ENCODE measurements at regions not wholly inside any gene's neighbourhood (a gene's known extent, or its start where the extent isn't known, plus 50 kb on each side); places are given as distances from the start of the nearest gene placed in this dataset.

GRCh38 chr3:177345049-177345972 lies 148.0 kb upstream of the TBL1XR1 start:
- FAIRE-seq, result peak; percentile 73
- no peak for TF ChIP-seq POLR2A (IDR thresholded peaks at IDR 0.05; ENCODE audit: low read depth, low read length)
- no peak for TF ChIP-seq POU2F2 (IDR thresholded peaks at IDR 0.05; ENCODE audit: low read depth, low read length)
- TF ChIP-seq SPI1 (IDR thresholded peaks at IDR 0.05; ENCODE audit: low read depth, low read length), result no peak
- TF ChIP-seq PAX5 (IDR thresholded peaks at IDR 0.05; ENCODE audit: insufficient read depth, low read length, severe bottlenecking), result no peak
- TF ChIP-seq TAF1 (IDR thresholded peaks at IDR 0.05; ENCODE audit: low read depth, low read length), result no peak
- no peak for TF ChIP-seq POLR2AphosphoS5 (IDR thresholded peaks at IDR 0.05; ENCODE audit: low read depth, low read length)

GRCh38 chr3:177345973-177346503 lies 148.8 kb upstream of the TBL1XR1 start:
- FAIRE-seq, result no peak
- TF ChIP-seq PAX5 (IDR thresholded peaks at IDR 0.05; ENCODE audit: insufficient read depth, low read length, severe bottlenecking), result no peak
- TF ChIP-seq POLR2AphosphoS5 (IDR thresholded peaks at IDR 0.05; ENCODE audit: low read depth, low read length), result no peak
- TF ChIP-seq POU2F2 (IDR thresholded peaks at IDR 0.05; ENCODE audit: low read depth, low read length), result no peak
- TF ChIP-seq POLR2A (IDR thresholded peaks at IDR 0.05; ENCODE audit: low read depth, low read length), result no peak
- TF ChIP-seq SPI1 (IDR thresholded peaks at IDR 0.05; ENCODE audit: low read depth, low read length), result no peak
- no peak for TF ChIP-seq TAF1 (IDR thresholded peaks at IDR 0.05; ENCODE audit: low read depth, low read length)
- DNase-seq (ENCODE audit: insufficient read length, low spot score), result no peak

More at GRCh38 chr3:177345049-177345972, 148.0 kb upstream of the TBL1XR1 start:
- DNase-seq (ENCODE audit: insufficient read length, low spot score), result no peak

- no peak for FAIRE-seq
- DNase-seq (ENCODE audit: insufficient read length, low spot score), result no peak
- TF ChIP-seq PAX5 (IDR thresholded peaks at IDR 0.05; ENCODE audit: insufficient read depth, low read length, severe bottlenecking) (no peak), POLR2A (IDR thresholded peaks at IDR 0.05; ENCODE audit: low read depth, low read length) (no peak), POU2F2 (IDR thresholded peaks at IDR 0.05; ENCODE audit: low read depth, low read length) (no peak), TAF1 (IDR thresholded peaks at IDR 0.05; ENCODE audit: low read depth, low read length) (no peak), POLR2AphosphoS5 (IDR thresholded peaks at IDR 0.05; ENCODE audit: low read depth, low read length) (no peak), SPI1 (IDR thresholded peaks at IDR 0.05; ENCODE audit: low read depth, low read length) (no peak)
Measured at GRCh38 chr3:177346878-177347277, 149.6 kb upstream of the TBL1XR1 start.

GRCh38 chr3:177347611-177348010 lies 150.3 kb upstream of the TBL1XR1 start:
- no peak for TF ChIP-seq PAX5 (IDR thresholded peaks at IDR 0.05; ENCODE audit: insufficient read depth, low read length, severe bottlenecking)
- TF ChIP-seq POU2F2 (IDR thresholded peaks at IDR 0.05; ENCODE audit: low read depth, low read length), result no peak
- no peak for TF ChIP-seq POLR2A (IDR thresholded peaks at IDR 0.05; ENCODE audit: low read depth, low read length)
- TF ChIP-seq SPI1 (IDR thresholded peaks at IDR 0.05; ENCODE audit: low read depth, low read length), result no peak
- TF ChIP-seq TAF1 (IDR thresholded peaks at IDR 0.05; ENCODE audit: low read depth, low read length), result no peak
- no peak for TF ChIP-seq POLR2AphosphoS5 (IDR thresholded peaks at IDR 0.05; ENCODE audit: low read depth, low read length)
- FAIRE-seq, result no peak

GRCh38 chr3:177348974-177349373 lies 151.7 kb upstream of the TBL1XR1 start:
- no peak for TF ChIP-seq TAF1 (IDR thresholded peaks at IDR 0.05; ENCODE audit: low read depth, low read length)

More at GRCh38 chr3:177347611-177348010, 150.3 kb upstream of the TBL1XR1 start:
- no peak for DNase-seq (ENCODE audit: insufficient read length, low spot score)

GRCh38 chr3:177349384-177349783 lies 152.1 kb upstream of the TBL1XR1 start:
- FAIRE-seq, result no peak
- DNase-seq (ENCODE audit: insufficient read length, low spot score), result no peak
- TF ChIP-seq SPI1 (IDR thresholded peaks at IDR 0.05; ENCODE audit: low read depth, low read length) (no peak), TAF1 (IDR thresholded peaks at IDR 0.05; ENCODE audit: low read depth, low read length) (no peak), PAX5 (IDR thresholded peaks at IDR 0.05; ENCODE audit: insufficient read depth, low read length, severe bottlenecking) (no peak), POLR2AphosphoS5 (IDR thresholded peaks at IDR 0.05; ENCODE audit: low read depth, low read length) (no peak), POU2F2 (IDR thresholded peaks at IDR 0.05; ENCODE audit: low read depth, low read length) (no peak), POLR2A (IDR thresholded peaks at IDR 0.05; ENCODE audit: low read depth, low read length) (no peak)

More at GRCh38 chr3:177348974-177349373, 151.7 kb upstream of the TBL1XR1 start:
- FAIRE-seq, result no peak
- no peak for DNase-seq (ENCODE audit: insufficient read length, low spot score)

GRCh38 chr3:177350121-177350520 lies 152.8 kb upstream of the TBL1XR1 start:
- no peak for FAIRE-seq
- DNase-seq (ENCODE audit: insufficient read length, low spot score), result no peak
- no peak for TF ChIP-seq SPI1 (IDR thresholded peaks at IDR 0.05; ENCODE audit: low read depth, low read length)
- TF ChIP-seq POLR2A (IDR thresholded peaks at IDR 0.05; ENCODE audit: low read depth, low read length), result no peak
- TF ChIP-seq TAF1 (IDR thresholded peaks at IDR 0.05; ENCODE audit: low read depth, low read length), result no peak
- TF ChIP-seq PAX5 (IDR thresholded peaks at IDR 0.05; ENCODE audit: insufficient read depth, low read length, severe bottlenecking), result no peak
- no peak for TF ChIP-seq POU2F2 (IDR thresholded peaks at IDR 0.05; ENCODE audit: low read depth, low read length)
- TF ChIP-seq POLR2AphosphoS5 (IDR thresholded peaks at IDR 0.05; ENCODE audit: low read depth, low read length), result no peak

GRCh38 chr3:177351206-177351605 lies 153.9 kb upstream of the TBL1XR1 start:
- DNase-seq (ENCODE audit: insufficient read length, low spot score) (no peak), FAIRE-seq (no peak)
- no peak for TF ChIP-seq POU2F2 (IDR thresholded peaks at IDR 0.05; ENCODE audit: low read depth, low read length)
- TF ChIP-seq POLR2A (IDR thresholded peaks at IDR 0.05; ENCODE audit: low read depth, low read length), result no peak
- TF ChIP-seq POLR2AphosphoS5 (IDR thresholded peaks at IDR 0.05; ENCODE audit: low read depth, low read length), result no peak
- no peak for TF ChIP-seq PAX5 (IDR thresholded peaks at IDR 0.05; ENCODE audit: insufficient read depth, low read length, severe bottlenecking)
- TF ChIP-seq SPI1 (IDR thresholded peaks at IDR 0.05; ENCODE audit: low read depth, low read length), result no peak
- TF ChIP-seq TAF1 (IDR thresholded peaks at IDR 0.05; ENCODE audit: low read depth, low read length), result no peak

GRCh38 chr3:177351757-177352158 lies 154.5 kb upstream of the TBL1XR1 start:
- DNase-seq (ENCODE audit: insufficient read length, low spot score) (peak; percentile 29), FAIRE-seq (peak; percentile 73)
- peak; percentile 4; the same call in 1 of the 2 replicates for TF ChIP-seq SPI1 (IDR thresholded peaks at IDR 0.05; ENCODE audit: low read depth, low read length)
- no peak for TF ChIP-seq POLR2AphosphoS5 (IDR thresholded peaks at IDR 0.05; ENCODE audit: low read depth, low read length)
- TF ChIP-seq TAF1 (IDR thresholded peaks at IDR 0.05; ENCODE audit: low read depth, low read length), result no peak
- no peak for TF ChIP-seq POLR2A (IDR thresholded peaks at IDR 0.05; ENCODE audit: low read depth, low read length)
- TF ChIP-seq POU2F2 (IDR thresholded peaks at IDR 0.05; ENCODE audit: low read depth, low read length), result peak; percentile 95
- peak; percentile 90 for TF ChIP-seq PAX5 (IDR thresholded peaks at IDR 0.05; ENCODE audit: insufficient read depth, low read length, severe bottlenecking)

Data from GM12891 (cell line).